ENCODE measurements at regions not wholly inside any gene's neighbourhood (a gene's known extent, or its start where the extent isn't known, plus 50 kb on each side); places are given as distances from the start of the nearest gene placed in this dataset.

GRCh38 chr9:11335011-11335410, 722.2 kb upstream of the PTPRD start:
- H3K36me3 ChIP-seq (ENCODE audit: low read depth, missing control alignments), result no peaks in the 10 kb centered on the region
- no peaks in the 10 kb centered on the region for H3K9me3 ChIP-seq
- no peaks in the 10 kb centered on the region for H3K27me3 ChIP-seq
- no peak for DNase-seq
- intact Hi-C loops (cut with DNase I; ENCODE audit: low total_unique reads), result no loop called here
- H3K4me3 ChIP-seq, result no peak overlapping the region
- H3K27ac ChIP-seq, result no peak overlapping the region
- H3K4me1 ChIP-seq, result no peaks in the 10 kb centered on the region
- no peak for TF ChIP-seq POLR2A (IDR thresholded peaks at IDR 0.05)
- TF ChIP-seq CTCF (IDR thresholded peaks at IDR 0.05), result no peak

GRCh38 chr9:11338130-11338529, 725.3 kb upstream of the PTPRD start:
- Histone ChIP-seq H3K9me3 (no peaks in the 10 kb centered on the region), H3K4me3 (no peak overlapping the region), H3K4me1 (no peaks in the 10 kb centered on the region), H3K27me3 (no peaks in the 10 kb centered on the region), H3K36me3 (ENCODE audit: low read depth, missing control alignments) (no peaks in the 10 kb centered on the region), H3K27ac (no peak overlapping the region)
- intact Hi-C loops (cut with DNase I; ENCODE audit: low total_unique reads), result no loop called here
- 77 to 83% methylated on average over 1 of the region's 1 CpG for WGBS, 2 donors
- no peak for TF ChIP-seq POLR2A (IDR thresholded peaks at IDR 0.05)
- TF ChIP-seq CTCF (IDR thresholded peaks at IDR 0.05), result no peak
- DNase-seq, result no peak

- Histone ChIP-seq H3K27ac (no peak overlapping the region), H3K4me3 (no peak overlapping the region), H3K9me3 (no peaks in the 10 kb centered on the region), H3K36me3 (ENCODE audit: low read depth, missing control alignments) (no peaks in the 10 kb centered on the region), H3K4me1 (no peaks in the 10 kb centered on the region), H3K27me3 (no peaks in the 10 kb centered on the region)
- intact Hi-C loops (cut with DNase I; ENCODE audit: low total_unique reads), result no loop called here
- no peak for DNase-seq
- TF ChIP-seq POLR2A (IDR thresholded peaks at IDR 0.05) (no peak), CTCF (IDR thresholded peaks at IDR 0.05) (no peak)
- 28 to 44% methylated on average over 1 of the region's 1 CpG for WGBS, 2 donors
Observed at GRCh38 chr9:11340654-11341053, 727.9 kb upstream of the PTPRD start.

GRCh38 chr9:11347437-11347836, 734.6 kb upstream of the PTPRD start:
- H3K36me3 ChIP-seq (ENCODE audit: low read depth, missing control alignments), result no peaks in the 10 kb centered on the region
- intact Hi-C loops (cut with DNase I; ENCODE audit: low total_unique reads), result no loop called here
- H3K9me3 ChIP-seq, result no peaks in the 10 kb centered on the region
- H3K27me3 ChIP-seq, result no peaks in the 10 kb centered on the region
- no peaks in the 10 kb centered on the region for H3K4me1 ChIP-seq
- no peak overlapping the region for H3K27ac ChIP-seq
- TF ChIP-seq POLR2A (IDR thresholded peaks at IDR 0.05) (no peak), CTCF (IDR thresholded peaks at IDR 0.05) (no peak)
- DNase-seq, result no peak
- H3K4me3 ChIP-seq, result no peak overlapping the region

- intact Hi-C loops (cut with DNase I; ENCODE audit: low total_unique reads), result no loop called here
- Histone ChIP-seq H3K27me3 (no peaks in the 10 kb centered on the region), H3K9me3 (no peaks in the 10 kb centered on the region), H3K4me3 (no peak overlapping the region), H3K4me1 (no peaks in the 10 kb centered on the region), H3K36me3 (ENCODE audit: low read depth, missing control alignments) (no peaks in the 10 kb centered on the region), H3K27ac (no peak overlapping the region)
- DNase-seq, result no peak
- 66 to 94% methylated on average over 5 of the region's 5 CpGs for WGBS, 2 donors
- TF ChIP-seq CTCF (IDR thresholded peaks at IDR 0.05), result no peak
- no peak for TF ChIP-seq POLR2A (IDR thresholded peaks at IDR 0.05)
Observed at GRCh38 chr9:11348366-11348765, 735.6 kb upstream of the PTPRD start.
